ENCODE measurements at regions not wholly inside any gene's neighbourhood (a gene's known extent, or its start where the extent isn't known, plus 50 kb on each side); places are given as distances from the start of the nearest gene placed in this dataset.

DNA sequence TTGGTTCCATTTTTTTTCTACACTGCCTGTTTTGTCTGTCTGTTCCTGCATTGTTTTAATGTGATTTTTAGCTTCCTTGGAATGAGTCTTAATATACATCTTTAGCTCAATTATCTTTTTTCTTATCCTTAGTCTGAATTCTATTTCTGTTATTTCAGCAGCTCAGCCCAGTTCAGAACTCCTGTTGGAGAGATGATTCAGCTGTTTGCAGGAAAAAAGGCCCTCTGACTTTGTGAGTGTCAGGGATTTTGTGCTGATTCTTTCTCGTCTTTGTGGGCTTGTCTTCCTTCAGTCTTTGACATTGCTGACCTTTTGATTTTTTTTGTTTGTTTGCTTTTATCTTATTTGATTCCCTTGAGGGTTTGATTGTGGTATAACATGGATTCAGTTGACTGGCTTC, 343.2 kb upstream of the TRAM1L1 start:
- DNase-seq (ENCODE audit: low spot score), result no peak

DNA sequence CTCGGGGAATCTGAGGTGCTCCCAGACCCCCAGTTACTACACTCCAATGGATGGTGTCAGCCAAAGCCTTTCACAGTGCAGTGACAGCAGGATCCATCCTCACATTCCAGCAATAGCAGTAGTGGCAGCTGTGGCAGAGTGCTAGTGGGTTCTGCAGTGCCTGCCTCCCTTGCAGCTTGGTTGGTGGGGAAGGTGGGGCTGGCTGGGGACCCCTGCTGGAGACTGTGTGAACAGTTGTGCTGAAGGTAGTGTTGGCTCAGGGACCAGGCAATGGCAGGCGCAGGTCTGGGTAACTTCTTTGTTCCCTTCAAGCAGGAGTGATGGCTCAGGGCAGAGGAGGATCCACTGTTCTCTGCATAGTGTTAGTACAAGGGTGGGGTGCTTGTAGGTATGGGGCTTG, 343.7 kb upstream of the TRAM1L1 start:
- no peak for DNase-seq (ENCODE audit: low spot score)

DNA sequence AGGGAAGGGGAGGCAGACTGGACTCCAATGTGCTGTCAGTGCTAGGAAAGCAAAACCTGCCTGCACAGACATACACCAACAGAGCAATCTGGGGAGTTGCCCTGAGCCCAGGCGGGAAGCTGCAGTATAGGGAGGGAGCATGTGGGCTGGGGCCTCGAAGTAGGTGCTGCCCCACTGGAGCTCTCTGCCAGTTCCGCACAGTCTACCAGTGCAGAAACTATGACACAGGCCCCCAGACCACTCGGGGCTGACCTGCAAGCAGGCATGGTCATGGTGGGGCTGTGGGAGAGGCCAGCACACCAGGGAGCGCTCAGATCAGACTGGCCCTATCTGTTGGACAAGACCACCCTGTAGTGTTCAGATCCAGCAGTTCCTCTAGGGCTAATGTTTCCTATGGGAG, 344.1 kb upstream of the TRAM1L1 start:
- no peak for DNase-seq (ENCODE audit: low spot score)

DNA sequence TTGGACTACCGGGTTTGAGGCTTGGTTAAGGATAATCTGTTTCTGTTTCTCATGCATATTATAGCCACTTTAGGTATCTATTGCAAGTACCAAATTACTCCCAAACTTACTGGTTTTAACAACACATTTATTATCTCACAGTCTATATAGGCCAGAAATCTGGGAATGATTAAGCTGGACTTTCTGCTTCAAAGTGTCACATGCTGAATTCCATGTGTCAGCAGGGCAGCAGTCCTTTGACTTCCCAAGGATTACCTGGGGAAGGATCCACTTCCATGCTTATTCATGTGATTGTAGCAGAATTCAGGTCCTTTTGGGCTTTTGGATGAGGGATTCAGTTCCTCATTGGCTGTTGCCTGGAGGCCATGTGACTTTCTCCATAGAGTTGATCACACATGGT, 349.0 kb upstream of the TRAM1L1 start:
- DNase-seq (ENCODE audit: low spot score), result no peak

DNA sequence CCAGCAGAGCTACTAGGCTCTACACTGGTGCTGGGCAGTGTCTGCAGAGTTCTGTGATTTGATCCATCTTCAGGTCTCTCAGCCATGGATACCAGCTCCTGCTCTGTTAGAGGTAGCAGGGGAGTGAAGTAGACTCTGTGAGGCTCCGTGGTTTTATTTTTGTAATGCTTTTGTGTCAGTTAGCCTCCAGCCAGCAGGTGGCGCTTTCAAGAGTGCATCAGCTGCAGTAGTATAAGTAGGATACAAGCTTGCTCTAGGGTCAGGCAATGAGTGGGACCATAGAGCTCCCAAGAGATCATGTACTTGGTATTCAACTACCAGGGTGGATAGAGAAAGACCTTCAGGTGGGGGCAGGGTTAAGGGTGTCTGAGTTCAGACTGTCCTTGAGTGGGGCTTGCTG, 362.5 kb upstream of the TRAM1L1 start:
- no peak for DNase-seq (ENCODE audit: low spot score)

DNA sequence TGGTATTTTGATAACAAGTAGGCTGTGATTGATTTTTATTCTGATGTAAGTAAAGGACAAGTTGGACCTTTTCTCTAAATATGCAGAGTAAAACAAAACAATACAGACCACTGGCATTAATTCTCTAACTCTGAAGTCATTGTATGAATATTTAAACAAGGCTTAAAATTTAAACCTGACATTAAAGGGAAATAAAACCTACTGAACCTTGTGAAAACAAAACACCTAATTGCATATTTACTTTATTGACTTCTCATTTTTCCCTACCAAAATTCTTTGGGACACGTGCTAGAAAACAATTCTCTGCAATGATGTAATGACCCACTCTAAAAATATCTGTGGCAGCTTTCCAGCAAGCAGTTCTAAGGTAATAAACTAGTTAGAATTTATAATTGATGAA, 369.7 kb upstream of the TRAM1L1 start:
- no peak for DNase-seq (ENCODE audit: low spot score)

DNA sequence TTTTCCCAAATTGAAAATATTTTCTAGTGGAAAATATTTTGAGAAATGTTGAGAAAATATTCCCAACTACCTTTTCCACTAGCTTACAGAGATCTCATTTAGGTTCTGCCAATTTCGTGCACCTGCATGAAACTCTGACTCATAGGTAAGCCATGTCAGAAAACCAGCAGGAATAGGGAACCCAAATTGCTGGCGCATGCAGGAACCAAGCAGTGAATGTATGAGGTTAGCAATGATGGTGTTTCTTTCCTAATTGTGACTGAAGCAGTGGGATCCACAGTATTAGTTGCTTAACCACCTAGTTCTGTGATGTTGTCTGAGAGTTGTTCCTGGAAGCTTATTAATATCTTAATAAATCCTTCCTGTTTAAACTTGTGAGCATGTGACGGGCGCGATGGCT, 381.0 kb upstream of the TRAM1L1 start:
- no peak for DNase-seq (ENCODE audit: low spot score)

DNA sequence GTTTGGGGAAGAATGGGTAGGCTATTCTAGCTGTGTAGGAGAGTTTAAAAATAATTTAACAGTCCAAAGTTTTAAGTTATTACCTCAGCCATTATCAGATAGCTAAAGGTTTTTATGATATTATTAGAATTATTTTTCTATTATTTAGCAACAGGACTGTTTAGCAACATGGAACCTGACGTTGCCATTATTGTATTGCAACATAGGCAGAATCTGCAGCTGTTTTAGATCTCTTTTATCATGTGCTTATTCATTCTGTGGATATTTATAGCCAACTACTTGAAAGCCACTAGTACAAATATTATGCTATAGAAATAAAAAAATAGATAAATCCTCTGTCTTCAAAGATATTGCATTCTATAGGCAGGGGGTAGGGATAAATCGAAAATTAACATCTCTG, 382.0 kb upstream of the TRAM1L1 start:
- no peak for DNase-seq (ENCODE audit: low spot score)

DNA sequence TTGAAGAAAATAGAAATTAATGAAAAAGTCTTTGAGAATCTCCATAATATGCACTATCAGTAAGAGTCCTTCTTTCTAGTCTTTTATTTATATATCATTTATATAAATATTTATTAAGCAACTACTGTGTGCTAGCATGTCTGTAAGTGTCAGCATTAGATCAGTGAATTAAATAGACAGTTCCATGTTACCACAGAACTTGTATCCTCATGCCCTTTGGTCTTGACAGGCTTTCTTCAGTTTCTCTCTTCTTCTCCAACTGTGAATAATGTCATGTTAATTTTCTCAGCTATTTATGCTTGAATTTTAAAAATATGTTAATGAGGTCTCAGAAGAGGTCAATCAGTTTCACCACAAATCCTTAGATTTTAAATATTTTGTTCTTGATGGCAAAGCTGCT, 389.6 kb upstream of the TRAM1L1 start:
- DNase-seq (ENCODE audit: low spot score), result no peak

DNA sequence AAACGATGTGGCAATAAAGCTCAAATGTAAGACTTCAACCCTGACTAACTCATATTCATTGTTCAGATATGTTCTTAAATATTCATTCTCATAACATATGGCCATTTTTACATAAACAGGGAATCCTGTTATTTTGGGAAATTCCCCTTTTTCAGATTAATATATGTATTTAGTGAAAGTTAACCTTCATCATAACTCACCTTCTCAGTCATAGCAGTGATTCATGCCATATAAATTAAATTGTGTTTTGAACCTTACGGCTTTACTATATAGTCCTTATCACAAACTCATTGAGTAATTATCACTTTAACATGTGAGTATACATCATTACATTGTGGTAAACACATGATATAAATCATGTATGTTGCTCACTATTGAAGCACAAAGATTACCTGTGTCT, 392.5 kb upstream of the TRAM1L1 start:
- DNase-seq (ENCODE audit: low spot score), result no peak

DNA sequence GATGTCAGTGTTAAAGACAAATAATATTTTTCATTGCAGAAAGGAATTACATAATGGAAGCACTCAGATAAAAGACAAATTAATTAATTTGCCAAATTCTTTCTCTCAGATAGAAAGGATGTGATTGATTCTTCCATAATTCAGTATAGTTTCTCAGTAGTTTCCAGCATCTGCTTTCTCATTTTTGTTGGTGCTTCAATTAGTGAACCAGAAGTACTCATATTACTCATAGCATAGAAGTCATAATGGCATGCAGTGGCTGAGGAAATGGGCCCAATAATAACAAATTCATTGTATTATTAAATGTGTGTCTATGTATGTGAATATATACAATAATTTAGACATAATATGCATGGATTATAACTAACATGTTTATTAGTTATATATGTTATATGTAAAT, 393.3 kb upstream of the TRAM1L1 start:
- no peak for DNase-seq (ENCODE audit: low spot score)

DNA sequence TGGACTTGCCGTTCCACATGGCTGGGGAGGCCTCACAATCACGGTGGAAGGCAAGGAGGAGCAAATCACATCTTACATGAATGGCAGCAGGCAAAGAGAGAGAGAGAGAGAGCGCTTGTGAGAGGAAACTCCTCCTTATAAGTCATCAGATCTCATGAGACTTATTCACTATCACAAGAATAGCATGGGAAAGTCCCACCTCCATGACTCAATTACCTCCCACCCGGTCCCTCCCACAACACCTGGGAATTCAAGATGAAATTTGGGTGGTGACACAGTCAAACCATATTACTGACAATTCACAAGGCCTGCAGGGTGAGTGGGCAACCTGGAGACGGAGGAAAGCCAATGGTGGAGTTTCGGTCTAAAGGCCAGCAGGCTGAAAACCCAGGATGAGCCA, 394.3 kb upstream of the TRAM1L1 start:
- DNase-seq (ENCODE audit: low spot score), result no peak

DNA sequence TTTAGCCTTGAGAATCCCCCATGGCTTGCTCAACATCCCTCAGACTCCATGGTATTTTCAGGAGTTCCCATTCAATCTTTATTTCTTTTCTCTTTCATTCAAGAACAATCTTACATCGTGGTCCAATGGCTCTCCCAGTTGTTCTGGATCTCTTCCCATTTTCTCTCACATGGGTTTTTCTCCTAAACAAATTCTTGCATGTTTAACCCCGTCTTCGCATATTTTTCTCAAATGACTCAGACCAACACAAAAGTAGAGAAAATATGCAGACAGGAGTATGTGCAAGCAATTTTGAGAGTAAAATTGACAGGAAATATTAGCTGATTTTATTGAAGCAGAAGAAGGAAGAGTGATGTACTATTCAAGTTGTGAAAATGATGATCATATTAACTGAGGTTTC, 396.4 kb upstream of the TRAM1L1 start:
- no peak for DNase-seq (ENCODE audit: low spot score)

DNA sequence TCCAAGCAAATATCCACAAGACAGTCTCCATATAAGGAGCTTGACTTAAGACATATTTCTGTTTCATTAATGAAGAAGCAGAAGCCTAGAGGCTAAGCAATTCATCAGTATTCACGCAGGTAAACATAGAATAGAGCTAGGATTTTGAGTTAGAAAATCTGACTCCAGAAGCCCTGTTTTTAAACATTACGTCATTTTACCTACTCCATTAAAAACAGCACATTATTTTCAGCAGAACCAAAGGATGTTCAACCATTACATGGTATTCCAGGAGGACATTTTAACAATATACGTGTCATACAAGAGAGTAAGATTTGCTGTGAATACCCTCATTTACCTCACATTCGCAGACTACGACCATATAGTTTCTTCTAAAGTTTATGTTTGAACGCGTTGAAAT, 403.3 kb upstream of the TRAM1L1 start:
- no peak for DNase-seq (ENCODE audit: low spot score)

DNA sequence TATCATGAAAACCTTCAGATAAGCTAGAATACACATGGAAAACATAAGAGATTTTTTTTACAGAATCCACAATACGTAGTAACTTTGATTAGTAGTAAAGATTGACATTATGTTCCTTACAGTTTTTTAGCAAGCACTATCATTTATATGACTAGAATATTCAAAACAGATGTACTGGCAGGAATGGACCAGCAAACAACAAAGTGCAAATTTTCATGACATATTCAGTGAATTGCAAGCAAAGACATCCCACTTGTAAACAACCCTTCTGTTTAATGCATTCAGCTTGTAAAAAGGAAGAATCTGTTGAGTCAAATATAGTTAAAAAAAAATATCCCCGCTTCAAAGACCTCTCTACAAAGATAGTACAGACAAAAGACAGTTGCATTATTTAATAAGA, 403.7 kb upstream of the TRAM1L1 start:
- DNase-seq (ENCODE audit: low spot score), result no peak

DNA sequence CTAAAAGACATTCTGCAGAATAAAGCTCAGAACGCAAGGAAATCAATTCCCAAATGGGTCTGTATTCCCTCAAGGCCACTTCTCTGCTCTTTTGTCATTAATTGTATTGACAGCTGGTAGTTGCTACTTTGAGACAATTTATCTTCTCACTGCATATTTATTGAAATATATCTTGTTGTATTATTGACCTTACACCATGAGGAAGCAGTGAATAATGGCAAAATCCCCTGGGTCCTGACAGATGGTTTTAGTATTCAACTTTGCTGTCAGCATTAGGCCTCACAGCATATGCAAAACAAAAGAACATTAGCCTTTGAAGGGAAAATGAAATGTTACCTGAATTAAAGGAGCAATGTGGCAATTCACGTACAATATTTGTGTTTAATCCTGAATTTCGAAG, 406.1 kb upstream of the TRAM1L1 start:
- DNase-seq (ENCODE audit: low spot score), result no peak

DNA sequence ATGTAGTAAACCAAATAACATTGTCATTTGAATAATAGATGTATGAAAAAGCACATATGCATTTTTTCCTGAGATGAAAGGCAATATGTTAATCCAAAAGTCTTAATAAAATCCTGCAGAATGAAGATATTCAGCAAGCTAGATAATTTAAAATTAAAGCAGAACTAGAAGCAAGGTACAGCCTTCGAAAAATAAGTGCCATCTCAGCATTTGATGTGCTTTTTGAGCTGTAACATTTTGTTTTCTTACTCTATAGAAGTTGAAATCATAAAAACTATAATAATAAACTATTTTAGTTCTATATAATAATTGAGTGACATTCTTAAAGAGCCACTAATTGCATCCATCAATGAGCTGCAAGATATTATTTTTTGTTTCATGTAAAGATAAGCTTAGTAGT, 410.4 kb upstream of the TRAM1L1 start:
- no peak for DNase-seq (ENCODE audit: low spot score)

DNA sequence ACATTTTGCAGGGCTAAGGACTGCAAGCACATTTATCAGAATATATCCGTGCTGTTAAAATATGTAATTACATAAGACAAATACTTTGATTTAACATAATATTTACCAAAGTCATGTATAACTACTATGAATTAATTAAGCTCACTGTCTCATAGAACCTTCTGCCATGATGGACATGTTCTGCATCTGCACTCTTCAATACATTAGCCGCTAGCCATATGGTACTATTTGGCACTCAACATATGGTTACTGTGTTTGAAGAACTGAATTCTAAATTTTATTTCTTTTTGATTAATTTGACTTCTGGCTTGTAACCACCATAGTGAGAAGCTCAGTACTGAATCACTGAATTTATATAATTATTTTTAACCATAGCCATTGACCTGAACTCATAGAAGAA, 427.0 kb upstream of the TRAM1L1 start:
- DNase-seq (ENCODE audit: low spot score), result no peak

DNA sequence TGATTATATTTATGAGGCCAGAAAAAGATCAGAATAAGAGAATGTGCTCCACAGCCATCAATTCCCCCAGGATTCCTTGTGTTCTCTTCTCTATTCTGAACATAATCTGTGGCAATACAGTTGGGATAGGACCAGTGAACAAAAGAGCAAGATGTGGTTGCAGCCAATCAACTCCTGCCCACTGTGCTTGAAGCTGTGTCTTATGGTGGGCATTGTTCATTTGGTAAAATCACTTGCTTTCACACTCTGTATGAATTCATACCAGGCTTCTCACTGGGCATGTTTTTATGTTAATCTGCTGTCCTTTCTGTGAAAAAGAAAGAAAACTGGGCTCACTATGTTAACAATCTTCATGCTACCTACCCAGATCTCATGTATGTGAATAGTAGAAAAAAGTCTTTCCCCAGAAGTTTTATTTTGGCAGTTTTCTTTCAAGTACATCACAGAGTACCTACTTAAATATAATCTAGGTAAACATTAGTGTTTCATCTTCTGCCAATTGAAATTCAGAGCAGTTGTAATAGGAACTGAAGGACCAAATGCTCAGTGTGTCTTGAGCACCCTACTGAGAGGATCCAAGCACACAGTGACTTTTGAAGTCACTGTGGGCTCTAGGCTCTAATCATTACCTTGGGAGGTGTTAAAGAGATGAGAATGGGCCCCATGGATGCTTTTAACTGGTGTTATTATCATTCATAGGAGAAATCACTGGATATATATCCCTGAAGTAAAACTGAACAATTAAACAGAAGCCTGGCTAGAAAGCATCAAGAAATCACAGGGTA, 429.2 kb upstream of the TRAM1L1 start:
- DNase-seq (ENCODE audit: low spot score), result no peak

DNA sequence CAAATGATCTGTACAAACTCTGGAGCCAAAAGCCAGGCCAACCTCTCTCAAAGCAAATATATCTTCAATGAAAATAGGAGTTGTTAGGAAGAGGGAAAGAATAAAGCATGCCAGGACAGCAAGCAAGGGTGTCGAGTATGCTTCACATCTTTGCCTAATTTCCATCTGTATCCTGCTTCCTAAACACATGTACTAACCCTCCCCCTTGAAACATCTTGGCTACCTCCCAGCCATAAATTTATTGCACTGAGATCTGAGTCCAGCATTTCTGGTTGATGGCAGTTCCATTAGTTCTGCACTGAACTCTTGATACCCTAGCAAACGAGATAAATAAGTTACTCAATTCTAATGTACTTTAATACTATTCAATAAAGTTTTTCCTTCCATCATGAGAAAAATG, 430.5 kb upstream of the TRAM1L1 start:
- DNase-seq (ENCODE audit: low spot score), result no peak

DNA sequence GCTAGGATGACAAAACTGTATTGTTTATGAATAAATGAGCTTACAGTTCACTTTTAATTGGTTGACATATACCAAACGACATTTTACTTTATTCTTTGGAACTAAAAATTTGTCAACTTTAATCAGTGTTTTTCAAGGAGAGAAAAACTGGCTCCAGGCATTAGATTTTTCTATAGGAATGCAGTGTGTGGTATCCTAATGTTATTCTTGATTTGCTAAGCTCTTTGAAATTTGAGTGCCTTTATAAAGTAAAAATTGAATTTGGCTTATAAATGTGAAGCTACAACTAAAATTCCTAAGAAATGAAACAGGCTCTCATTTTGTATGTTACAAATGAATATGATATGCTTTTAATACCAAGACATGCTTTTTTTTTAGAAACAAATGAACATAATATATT, 442.2 kb upstream of the TRAM1L1 start:
- DNase-seq (ENCODE audit: low spot score), result no peak

DNA sequence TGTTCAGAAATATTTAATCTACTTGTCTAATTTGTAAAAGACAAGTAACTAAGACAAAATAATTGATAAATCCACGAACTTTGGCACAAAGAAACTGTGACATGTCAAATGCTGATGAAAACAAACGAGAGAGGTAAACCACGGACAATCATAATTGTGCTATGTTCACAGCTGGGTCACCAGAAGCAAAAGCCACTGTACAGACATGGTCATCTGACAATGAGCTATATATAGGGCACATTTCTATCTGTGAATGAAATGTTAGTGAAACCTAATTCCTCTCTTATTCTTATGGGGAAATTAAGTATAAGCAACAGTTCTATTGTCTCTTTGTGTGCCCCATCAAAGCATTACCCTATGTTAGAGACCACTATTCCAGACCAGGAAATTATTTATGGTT, 444.0 kb upstream of the TRAM1L1 start:
- no peak for DNase-seq (ENCODE audit: low spot score)

DNA sequence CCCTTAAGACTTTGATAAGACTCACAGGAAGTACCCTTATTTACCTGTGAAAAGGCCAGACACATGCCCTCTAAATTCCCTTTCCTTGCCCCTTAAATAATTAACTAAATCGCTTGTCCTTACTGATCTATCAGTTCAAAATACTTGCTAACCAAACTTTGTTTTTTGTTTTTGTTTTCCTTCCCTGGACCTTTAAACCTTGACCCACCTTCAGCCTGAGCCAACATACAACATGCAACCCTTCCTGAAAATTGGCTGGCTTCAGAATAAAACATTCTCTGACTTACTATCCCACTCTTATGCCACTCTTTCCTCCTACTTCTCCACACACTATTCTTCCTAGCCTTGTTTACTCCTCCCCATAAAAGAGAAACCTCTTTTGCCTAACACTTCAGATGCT, 448.1 kb upstream of the TRAM1L1 start:
- no peak for DNase-seq (ENCODE audit: low spot score)

DNA sequence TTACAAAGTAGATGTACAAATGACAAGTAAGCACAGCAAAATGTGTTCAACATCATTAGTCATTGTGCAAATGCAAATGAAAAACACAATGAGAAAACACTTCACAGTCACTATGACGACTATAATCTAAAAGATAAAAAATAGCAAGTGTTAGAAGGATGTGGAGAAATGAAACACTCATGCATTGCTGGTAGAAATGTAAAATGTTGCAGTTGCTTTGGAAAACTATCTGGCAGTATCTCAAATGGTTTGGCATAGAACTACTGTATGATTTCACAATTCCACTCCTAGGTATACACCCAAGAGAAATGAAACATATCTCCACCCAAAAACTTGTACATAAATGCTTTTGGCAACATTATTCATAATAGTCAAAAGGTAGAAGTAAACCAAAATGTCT, 459.7 kb upstream of the TRAM1L1 start:
- DNase-seq (ENCODE audit: low spot score), result no peak
